Retina (tissue), 1 donor: ENCODE measurements at regions not wholly inside any gene's neighbourhood (a gene's known extent, or its start where the extent isn't known, plus 50 kb on each side); places are given as distances from the start of the nearest gene placed in this dataset.

Experiments
- DNase-seq: peaks from one replicate; pipeline ENCODE4 v3.0.0-alpha.2; 2016

DNA sequence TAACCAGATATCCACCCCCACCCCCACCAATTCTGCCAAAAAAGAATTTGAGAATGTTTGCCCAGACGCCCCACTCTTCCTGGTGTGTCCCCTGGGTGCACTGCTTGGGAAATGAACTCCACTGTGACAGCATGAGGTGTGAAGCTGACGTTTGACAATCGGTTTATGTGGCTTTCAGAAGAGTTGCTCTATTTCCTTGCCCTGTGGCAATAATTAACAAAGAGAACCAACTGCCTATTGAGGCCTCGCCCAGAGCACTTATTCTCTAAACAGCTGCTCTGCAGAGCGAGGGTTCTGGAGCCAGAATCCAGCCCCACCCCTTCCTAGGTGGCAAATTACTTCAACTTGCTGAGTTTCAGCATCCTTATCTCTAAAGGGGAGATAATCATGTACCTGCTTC lies 115.8 kb upstream of the SIX3 start:
- DNase-seq: no peak

DNA sequence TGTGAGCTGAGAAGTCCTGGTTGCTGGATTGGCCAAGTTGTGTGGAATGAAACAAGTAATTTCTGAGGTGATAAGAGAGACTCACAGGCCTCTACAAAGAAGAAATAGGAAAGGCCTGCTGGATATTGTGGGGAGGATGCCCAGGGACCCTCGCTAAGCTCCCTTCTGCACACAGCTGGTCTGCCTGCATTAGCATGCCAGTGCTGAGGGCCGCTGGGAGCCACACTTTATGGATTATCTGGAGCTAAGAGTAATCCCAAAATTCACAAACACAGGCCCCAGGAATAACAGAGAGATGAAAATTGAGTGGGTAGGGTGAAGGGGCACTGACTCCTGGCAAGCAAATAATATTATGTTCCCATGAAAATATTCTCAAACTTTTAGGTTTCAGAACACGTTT lies 114.9 kb upstream of the SIX3 start:
- DNase-seq: no peak

DNA sequence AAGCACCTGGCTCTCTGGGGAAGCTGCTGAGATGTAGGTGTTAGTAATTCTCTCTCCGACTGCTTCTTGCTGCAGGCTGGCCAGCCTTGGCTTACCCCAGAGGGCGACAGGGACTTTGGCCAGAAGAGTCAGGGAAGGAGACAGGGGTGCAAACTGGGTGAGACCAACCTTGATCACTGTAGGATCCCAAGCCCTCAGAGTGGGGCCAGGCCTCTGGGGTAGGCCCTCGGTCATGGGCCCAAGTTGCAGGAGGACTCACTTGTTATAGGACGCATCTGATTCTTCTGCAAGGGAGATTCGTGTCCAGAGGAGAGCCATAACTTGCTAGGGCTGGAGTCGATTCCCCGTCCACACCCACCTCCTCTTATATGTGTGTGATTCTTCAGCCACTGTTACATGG lies 111.7 kb upstream of the SIX3 start:
- no peak for DNase-seq

DNA sequence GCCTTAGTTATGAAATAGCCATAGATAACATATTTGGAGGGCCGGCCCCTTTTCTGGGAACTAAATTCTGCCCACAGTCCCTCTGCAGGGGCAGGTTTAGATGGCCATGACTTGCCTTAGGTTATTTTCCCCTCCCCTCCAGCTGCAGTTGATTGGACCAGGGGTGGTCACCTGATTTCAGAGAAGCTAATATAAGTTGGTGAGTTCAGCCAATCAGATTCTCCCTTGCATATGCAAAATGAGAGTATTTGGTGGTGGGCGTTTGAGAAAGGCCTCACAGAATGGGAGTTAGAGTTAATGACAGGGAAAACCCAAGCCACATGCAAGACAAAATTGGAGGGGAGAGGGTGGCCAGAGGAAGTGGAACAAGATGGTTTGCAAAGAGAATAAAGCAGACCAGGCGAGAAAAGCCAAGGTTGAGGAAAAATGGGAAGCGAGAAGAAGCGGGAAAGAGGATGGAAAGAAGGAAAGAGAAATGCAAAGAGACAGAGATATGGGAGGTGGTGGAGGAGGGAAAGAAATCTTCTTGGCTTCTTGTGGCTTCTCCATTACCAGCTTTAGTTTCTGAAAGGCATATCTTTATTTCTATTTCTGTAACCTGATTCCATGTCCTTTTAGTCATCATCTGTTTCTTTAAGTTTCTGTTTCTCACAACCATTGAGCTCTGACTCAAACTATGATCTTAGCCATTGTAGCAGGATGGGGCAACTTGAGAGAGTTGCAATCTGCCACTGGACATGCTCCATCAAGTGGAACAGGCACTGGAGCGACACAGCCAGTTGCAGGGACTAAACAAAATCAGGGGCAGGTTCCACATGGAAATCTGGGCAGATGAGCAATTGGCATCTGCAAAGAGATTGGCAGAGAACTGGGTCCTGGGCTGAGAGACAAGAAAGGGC lies 108.1 kb upstream of the SIX3 start:
- no peak for DNase-seq

DNA sequence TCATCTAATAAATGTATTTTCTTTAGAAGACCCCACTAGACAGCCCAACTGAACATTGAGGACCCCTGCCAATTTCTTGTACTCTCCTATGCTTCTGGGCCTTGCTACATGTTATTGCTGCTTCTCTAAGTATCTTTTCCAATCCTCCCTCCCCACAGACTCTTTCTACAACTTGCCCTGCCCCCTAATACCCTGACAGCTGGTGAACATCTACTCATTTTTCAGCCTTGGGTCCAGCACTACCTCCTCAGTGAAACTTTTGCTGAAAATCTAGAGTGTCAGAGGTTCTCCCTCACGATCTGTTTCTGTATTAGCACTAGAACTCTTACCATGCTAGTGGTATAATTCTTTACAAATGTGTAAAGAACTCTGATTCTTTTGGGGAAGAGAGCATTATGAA lies 106.8 kb upstream of the SIX3 start:
- DNase-seq: no peak

DNA sequence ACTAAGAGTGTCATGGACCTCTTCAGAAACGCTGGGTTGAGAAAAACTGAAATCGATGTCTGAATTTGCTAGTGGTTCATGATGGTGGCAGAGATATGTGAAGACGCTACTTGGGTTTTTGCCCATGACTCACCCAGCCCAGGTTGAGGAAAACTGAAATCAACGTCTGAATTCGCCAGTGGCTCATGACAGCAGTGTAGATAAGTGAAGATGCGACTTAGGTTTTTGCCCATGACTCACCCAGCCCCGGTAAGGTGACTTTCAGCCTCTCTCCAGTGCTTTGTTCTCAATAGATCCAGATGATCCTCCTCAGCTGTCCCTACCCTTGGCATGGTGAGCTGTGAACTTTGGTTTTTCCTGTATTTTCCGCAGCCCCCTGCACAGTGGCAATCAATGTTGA lies 105.3 kb upstream of the SIX3 start:
- DNase-seq: no peak

DNA sequence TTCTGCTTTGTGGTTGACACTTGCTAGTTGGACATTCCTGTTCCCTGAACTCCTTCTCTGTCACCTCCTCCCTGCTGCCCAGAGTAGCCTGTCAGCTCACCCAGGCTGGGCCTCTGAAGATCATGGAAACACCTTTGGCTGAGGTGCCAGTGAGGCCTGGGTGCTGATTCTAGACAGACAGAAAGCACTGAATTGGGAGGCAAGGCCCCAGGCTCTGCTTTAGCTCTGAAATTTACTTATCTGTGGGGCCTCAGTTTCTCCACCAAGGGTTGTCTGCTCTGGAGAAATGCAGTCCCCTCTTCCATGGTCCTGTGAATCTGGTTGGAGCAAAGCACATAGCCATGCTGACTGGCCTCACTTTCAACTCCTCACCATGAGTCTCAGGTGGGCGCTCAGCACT lies 104.6 kb upstream of the SIX3 start:
- no peak for DNase-seq

DNA sequence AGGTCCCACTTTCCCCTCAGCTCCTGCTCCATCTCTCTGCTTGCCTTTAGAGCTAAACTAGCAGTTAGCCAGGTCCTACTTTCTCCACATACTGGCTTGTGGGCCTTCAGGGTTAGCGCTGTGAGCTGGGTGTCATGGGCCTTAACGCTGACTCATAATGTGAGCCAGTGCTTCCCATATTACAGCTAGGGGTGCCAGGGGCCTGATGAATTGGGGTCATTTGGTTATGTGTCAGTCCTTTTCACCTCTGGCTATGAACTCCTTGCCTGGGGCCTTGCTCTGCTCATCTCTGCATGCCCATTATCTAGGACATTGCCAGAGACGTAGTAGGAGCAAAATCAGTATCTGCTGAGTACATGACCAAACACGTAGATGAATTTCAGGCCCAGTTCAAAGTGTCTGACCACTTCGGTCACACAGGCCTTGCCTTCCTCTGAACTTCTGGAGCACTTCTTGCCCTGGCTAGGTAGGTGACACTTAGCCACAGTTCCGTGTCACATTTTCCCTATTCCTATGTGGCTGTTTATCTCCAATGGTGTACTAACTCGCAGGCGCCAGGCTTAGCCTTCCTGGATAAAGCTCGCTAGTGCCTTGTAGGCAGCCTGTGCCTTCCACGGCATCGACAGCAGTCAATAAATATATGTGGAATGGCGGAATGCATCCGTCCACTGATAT lies 103.2 kb upstream of the SIX3 start:
- no peak for DNase-seq

DNA sequence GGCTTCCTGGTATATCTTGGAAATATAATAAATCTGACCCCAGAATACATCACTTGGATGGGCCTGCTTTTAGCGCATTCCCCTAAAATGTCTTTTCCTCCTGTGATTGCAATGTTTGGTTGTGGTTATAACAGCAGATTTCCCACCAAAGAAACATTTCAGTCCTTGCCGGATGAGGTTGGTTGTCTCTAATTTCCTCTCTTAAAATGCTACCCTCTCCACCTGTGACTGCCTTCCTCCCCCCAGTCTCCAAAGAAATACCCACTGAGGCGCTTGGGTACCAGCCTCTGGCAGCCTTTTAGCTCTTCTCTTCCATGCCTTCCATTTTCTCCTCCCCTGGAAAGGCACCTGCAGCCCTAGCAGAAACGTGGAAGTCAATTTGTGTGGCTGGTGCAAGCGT lies 102.1 kb upstream of the SIX3 start:
- no peak for DNase-seq

DNA sequence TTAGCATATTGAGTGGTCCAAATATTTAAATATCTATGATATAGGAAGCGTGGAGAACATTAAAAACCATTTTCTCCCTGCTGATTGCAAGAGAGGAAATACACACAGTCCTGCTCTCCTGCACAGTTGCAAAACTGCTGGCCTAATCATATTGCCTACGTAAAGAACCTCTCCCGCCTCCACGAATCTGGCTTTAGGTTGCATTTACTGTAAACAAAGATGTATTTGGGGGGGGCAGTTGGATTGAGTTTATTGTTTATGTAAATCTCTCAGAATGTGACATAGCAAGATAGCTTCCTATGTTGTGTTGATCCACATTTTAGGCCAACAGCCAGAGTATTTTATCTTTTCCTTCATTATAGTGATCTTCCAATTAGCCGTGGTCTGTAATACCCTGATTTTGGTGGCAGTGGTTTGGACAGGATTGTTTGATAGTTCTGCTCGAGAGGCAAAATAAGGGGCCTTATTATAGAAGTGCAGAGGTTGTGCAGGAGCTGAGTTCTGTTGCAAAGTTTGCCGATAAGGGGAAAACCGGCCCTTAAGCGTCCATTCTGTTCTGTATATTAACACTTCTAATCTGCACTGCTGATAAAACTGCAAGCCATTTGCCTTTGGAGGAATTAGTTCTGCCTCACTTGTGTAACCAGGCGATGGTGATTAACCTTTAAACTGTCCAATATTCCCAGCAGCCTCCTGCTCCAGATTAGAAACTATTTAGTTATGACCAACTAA lies 101.6 kb upstream of the SIX3 start:
- DNase-seq: no peak

DNA sequence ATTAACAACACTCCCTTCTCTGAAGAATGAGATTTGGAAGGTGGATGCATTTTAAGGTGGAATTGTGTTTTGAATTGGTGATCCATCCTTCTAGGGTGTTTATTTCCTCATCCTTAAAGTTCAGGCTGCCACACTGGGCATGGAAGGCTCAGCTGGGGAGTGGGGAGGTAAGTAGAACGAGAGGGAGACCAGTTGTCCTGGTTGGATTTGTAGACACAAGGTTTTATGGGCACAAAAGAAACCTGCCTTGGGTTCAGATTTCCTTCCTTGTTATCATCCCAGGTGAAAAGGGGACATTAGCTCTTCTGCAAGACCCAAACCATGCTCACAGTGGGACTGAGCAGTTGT lies 101.0 kb upstream of the SIX3 start:
- no peak for DNase-seq

DNA sequence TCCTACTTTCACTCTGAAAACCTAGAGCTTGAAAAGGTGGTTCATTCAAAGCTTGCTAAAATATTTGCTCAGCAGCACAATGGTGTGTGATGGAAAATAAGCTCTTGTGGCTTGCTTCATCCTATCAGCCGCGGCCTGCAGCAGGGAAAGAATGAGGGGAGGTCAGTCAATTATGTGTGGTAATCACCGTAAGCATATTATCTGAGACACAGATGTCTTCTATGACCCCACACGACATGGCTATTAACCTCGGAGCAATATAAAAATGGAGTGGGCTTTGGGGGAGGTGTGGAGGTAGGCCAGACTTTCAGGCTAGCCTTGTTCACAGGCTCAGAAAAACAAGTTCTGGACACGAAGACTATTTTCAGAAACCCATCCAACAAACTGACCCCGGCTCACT lies 98.4 kb upstream of the SIX3 start:
- no peak for DNase-seq

DNA sequence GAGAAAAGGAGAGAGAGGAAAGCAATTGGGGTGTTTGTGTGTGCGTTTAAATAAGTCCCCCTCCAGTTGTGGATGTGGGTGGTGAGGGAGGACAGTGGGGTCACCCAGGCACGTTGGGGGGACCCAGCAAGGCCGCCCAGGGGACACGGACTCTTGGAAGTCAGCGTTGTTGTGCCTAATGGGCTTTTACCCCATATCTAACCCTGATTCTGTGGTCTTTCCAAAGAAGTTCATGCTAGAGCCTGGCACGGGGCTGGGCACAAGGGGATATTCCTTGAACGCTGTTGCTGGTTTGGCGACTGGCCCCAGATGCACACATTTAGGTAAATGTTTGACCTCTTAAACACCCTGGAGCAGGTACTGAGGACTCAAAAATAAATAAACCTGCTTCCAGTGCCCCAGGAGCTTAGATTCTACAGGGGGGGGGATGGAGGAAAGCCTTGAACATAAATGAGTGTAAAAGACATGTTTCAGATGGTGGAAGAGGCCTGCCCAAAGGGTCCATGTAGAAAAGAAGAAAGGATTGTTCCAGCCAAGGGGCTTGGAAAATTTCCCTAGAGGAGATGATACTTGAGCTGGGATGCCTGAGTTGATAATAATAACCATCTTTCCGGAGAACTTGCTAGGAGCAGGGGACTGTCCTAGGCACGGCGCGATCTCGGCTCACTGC lies 97.7 kb upstream of the SIX3 start:
- DNase-seq: no peak

DNA sequence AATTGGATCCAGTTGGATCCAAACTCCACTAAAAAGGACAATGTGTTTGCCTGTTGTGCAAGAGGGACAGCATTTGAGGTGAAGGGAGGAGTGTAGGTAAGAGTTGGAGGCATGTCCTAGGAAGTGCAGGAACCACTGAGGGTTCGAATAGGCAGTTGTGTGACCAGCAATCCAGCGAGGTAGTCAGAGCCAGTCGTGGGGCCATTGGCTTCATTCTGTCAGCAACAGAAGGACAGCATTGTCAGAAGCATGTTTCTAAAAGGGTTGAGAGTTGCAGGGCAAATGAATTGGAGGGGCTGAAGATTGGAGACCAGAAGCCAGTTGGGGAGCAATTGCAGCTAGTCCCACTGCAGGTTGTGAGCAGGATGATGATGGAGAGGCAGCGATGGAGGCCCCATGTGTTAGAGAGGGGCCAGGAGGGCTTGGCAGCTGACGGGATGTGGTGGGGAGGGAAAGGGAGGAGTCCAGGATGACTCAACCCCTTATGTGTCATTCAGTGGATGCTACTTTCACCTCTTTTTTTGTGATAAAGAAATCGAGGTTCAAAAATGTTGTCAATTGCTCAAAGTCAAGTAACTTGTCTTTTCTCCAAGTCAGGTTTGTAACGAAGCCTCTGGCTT lies 96.7 kb upstream of the SIX3 start:
- DNase-seq: no peak

DNA sequence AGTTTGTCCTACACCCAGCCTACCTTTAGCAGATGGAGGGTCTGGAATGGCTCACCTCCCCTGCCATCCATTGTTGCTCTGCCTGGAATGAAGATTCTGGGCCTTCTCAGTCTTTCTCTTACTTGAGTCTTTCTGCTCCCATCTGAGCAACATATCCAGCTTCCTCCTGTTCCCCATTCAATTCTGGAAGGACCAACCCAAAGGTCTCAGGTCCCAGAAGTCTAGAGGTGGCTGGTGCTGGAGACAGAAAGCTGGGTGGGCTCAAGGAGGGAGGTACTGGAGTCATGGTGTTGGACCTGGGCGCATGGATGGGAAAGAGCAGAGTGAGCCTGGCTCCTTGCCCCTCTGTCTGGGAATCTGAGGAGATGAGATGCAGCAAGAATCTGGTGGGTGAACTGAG lies 93.5 kb upstream of the SIX3 start:
- no peak for DNase-seq

DNA sequence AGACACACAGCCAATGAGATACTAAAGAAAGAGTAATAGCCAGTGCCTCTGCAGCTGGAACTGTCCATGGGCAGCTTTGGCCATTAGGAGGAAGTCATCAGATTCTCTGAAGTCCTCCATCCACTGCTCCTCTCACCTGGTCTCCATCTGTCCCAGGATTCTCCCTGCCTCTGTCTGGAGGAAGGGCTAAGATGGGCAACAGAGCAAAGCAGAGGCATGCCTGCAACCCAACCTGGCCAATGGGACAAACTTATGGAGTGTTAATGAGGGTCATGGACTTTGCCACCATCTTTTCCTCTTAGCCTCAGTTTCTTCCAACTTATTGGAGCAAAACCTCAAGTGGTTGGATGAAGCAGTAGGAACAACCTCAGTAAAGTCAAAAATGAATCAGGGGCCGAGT lies 91.5 kb upstream of the SIX3 start:
- DNase-seq: no peak

DNA sequence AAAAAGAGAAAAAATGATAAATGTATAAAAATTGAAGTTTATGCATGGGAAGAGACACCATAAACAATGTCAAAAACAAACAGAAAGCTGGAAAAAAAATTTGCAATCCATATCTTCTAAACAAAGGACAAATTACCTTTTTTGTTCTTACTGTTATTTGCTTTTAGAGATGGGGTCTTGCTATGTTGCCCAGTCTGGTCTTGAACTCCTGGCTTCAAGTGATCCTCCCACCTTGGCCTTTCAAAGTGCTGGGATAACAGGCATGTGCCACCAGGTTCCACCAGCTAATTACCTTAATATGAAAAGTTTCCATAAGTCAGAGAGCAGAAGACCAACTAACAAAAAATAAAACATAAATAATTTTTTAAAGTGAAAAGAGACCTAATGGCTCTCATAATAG lies 90.0 kb upstream of the SIX3 start:
- DNase-seq: no peak

DNA sequence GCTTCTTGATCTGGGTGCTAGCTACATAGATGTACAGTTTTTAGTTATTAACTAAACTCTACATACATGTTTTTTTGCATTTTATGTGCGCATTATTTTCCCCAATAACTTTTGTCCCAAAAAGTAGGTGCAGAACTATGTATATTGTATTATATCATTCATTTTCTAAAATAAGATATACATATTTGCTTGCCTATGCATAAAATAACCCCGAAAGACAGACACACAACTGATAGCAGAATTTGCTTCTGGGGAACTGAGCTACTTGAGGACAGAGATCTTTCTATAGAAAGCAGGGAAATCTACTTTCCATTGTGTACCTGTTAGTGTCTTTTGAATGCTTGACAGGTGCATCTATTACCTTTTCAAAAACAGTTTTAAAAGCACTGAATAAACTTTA lies 88.9 kb upstream of the SIX3 start:
- no peak for DNase-seq

DNA sequence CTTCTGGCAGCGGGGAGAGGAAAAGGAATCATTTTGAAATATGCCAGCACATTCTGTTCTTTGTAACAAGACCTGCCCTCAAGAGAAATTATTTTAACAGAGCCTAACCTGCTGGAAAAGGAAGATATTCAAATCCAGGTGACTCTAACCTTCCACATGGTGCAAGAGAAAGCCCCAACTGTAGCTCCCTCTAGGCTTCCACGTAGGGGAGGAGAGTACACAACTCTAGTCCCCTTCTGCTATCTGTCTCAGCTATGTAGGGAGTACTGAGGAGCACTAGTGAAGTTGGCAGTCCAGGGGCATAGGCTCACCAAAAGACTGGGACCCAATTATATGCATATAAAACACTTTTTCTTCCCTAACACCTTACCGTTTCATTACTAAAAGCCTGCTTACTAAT lies 82.2 kb upstream of the SIX3 start:
- no peak for DNase-seq

DNA sequence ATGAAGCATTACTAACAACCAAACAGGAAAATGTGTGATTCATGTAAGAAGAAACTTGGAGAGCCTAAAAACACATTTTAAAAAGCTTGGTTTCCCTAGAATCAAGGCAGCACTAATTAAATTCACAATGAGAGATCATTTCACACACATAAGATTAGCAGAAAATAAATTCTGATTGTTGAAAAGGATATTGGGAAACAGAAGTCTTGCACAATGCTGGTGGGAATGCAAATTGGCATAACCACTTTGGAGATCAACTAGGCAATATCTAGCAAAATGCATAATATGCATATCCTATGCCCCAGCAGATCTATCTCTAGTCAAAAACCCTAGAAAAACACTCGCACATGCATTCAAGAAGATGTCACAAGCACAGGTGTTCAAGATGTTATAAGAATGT lies 75.3 kb upstream of the SIX3 start:
- DNase-seq: no peak

DNA sequence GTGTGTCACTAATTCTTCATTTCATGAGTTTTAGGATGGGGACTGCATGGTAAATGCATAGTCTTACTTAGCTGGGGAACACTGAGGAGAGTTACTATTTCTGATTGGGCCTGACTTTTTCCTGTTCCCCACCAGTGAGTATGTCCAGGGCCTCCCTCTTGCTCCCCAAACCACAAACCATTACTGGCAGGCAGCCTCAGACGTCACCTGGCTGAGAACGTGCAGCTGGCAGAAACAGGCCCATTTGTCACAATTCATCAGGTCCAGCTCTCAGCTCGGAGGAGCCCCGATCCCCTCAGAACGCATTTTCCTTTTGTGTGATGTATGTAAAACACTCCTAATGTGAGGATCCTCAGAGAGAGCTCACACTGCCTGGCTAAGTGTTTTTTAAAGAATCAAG lies 71.7 kb upstream of the SIX3 start:
- DNase-seq: peak; percentile 36

DNA sequence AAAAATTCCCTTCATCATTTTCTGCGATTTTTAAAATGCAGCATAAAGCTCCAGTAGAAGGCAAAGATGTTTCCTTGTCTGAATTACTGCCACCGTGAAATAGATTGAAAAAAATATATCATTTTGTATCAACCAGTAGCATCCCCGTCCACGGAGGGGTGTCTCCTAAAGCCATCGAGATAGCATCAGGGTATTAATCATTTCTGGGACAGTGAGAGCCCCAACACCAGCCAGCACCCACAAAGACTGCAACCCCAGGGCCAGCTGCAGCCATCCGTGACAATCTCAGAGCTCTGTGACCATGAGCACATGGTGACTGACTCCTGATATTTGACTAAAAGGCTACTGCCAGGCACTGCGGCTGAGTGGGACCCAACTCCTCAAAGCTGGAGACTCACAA lies 64.1 kb upstream of the SIX3 start:
- no peak for DNase-seq
